GM23338 (cell line): ENCODE measurements at regions not wholly inside any gene's neighbourhood (a gene's known extent, or its start where the extent isn't known, plus 50 kb on each side); places are given as distances from the start of the nearest gene placed in this dataset.

Experiments
- ATAC-seq: fragments of 200-7000 bp; cut with Tn5 transposase; 3 replicates; pipeline ENCODE4 v1.9.1; 2020
- DNase-seq: peaks from one replicate; pipeline ENCODE4 v3.0.0-alpha.2; 2015; ENCODE audit warnings: low spot score
- H2AFZ ChIP-seq: fragments of 200-600 bp; sonication (generic); 2 replicates; pipeline ENCODE4 v1.8.0; 2016; ENCODE audit warnings: antibody characterized with exemption, mild to moderate bottlenecking, moderate library complexity
- H3F3A ChIP-seq: fragments of 200-600 bp; sonication (generic); replicated peaks from 2 replicates; pipeline ENCODE4 v1.8.0; 2017; ENCODE audit warnings: antibody characterized with exemption, mixed run types, low read depth
- H3K27ac ChIP-seq: fragments of 200-600 bp; sonication (generic); 2 replicates; pipeline ENCODE4 v1.6.1; 2016; ENCODE audit warnings: low read depth
- H3K27me3 ChIP-seq: fragments of 200-600 bp; sonication (generic); 2 replicates; pipeline ENCODE4 v1.8.0; 2016; ENCODE audit warnings: mild to moderate bottlenecking, mixed run types, moderate library complexity; ENCODE audit not compliant: insufficient read depth
- H3K36me3 ChIP-seq: fragments of 200-600 bp; sonication (generic); 2 replicates; pipeline ENCODE4 v1.8.0; 2016; ENCODE audit warnings: mild to moderate bottlenecking; ENCODE audit not compliant: insufficient read depth
- H3K4me1 ChIP-seq: fragments of 200-600 bp; sonication (generic); 2 replicates; pipeline ENCODE4 v1.8.0; 2016; ENCODE audit warnings: mild to moderate bottlenecking, moderate library complexity; ENCODE audit not compliant: insufficient read depth
- H3K4me2 ChIP-seq: fragments of 200-600 bp; sonication (generic); 2 replicates; pipeline ENCODE4 v1.7.1; 2017; ENCODE audit warnings: mixed run types
- H3K4me3 ChIP-seq: fragments of 200-600 bp; sonication (generic); 2 replicates; pipeline ENCODE4 v1.6.1; 2016; ENCODE audit warnings: mixed run types
- H3K79me2 ChIP-seq: fragments of 200-600 bp; sonication (generic); replicated peaks from 2 replicates; pipeline ENCODE4 v1.8.0; 2017; ENCODE audit warnings: mild to moderate bottlenecking; ENCODE audit not compliant: insufficient read depth
- H3K9me2 ChIP-seq: fragments of 200-600 bp; sonication (generic); 2 replicates; pipeline ENCODE4 v1.8.0; 2017; ENCODE audit not compliant: insufficient read depth
- H4K20me1 ChIP-seq: fragments of 200-600 bp; sonication (generic); replicated peaks from 2 replicates; pipeline ENCODE4 v1.8.0; 2017; ENCODE audit warnings: mild to moderate bottlenecking; ENCODE audit not compliant: insufficient read depth
- H3K27ac Mint-ChIP-seq: 2 replicates; pipeline ENCODE4 v1.8.0; 2020; ENCODE audit warnings: inconsistent platforms, mild to moderate bottlenecking, moderate library complexity, mixed read lengths
- H3K27me3 Mint-ChIP-seq: 3 replicates; pipeline ENCODE4 v1.8.0; 2022; ENCODE audit warnings: low read depth, mild to moderate bottlenecking, moderate library complexity, mixed read lengths, inconsistent platforms; ENCODE audit not compliant: insufficient read depth, poor library complexity
- H3K36me3 Mint-ChIP-seq: 3 replicates; pipeline ENCODE4 v1.8.0; 2021; ENCODE audit warnings: low read depth, mild to moderate bottlenecking, inconsistent platforms, moderate library complexity, mixed read lengths
- H3K4me1 Mint-ChIP-seq: 3 replicates; pipeline ENCODE4 v1.8.0; 2020; ENCODE audit warnings: mild to moderate bottlenecking, inconsistent platforms, mixed read lengths
- H3K4me3 Mint-ChIP-seq: 3 replicates; pipeline ENCODE4 v1.8.0; 2021; ENCODE audit warnings: moderate library complexity, mild to moderate bottlenecking, inconsistent platforms, mixed read lengths
- H3K9me3 Mint-ChIP-seq: 3 replicates; pipeline ENCODE4 v1.8.0; 2020; ENCODE audit warnings: moderate library complexity, mild to moderate bottlenecking, inconsistent platforms, mixed read lengths
- EZH2 ChIP-seq: fragments of 200-600 bp; sonication (generic); IDR thresholded peaks from one replicate; pipeline ENCODE4 v1.8.0; 2017; ENCODE audit warnings: antibody characterized with exemption, mild to moderate bottlenecking, low read depth; ENCODE audit not compliant: unreplicated experiment
- EZH2phosphoT487 ChIP-seq: fragments of 200-600 bp; sonication (generic); IDR thresholded peaks from one replicate; pipeline ENCODE4 v1.8.1; 2018; ENCODE audit warnings: antibody characterized with exemption; ENCODE audit not compliant: unreplicated experiment
- JUNB ChIP-seq: IDR thresholded peaks from one replicate; pipeline ENCODE4 v1.6.1; 2016; ENCODE audit warnings: antibody characterized with exemption; ENCODE audit not compliant: unreplicated experiment
- NANOG ChIP-seq: IDR thresholded peaks from 2 replicates; pipeline ENCODE4 v1.6.1; 2016; ENCODE audit warnings: antibody characterized with exemption, borderline replicate concordance
- STAT1 ChIP-seq: IDR thresholded peaks from one replicate; pipeline ENCODE4 v1.6.1; 2016; ENCODE audit warnings: antibody characterized with exemption; ENCODE audit not compliant: unreplicated experiment
- ZNF114 ChIP-seq: fragments of 250-450 bp; sonication (Bioruptor Pico); IDR thresholded peaks from 2 replicates; pipeline ENCODE4 v1.5.0; 2020; ENCODE audit warnings: mild to moderate bottlenecking, moderate library complexity
- ZNF331 ChIP-seq: fragments of 250-450 bp; sonication (Bioruptor Pico); IDR thresholded peaks from 2 replicates; pipeline ENCODE4 v1.5.0; 2020; ENCODE audit warnings: low read depth, mild to moderate bottlenecking, moderate library complexity
- TF ChIP-seq, protein P1 (sequence below): IDR thresholded peaks from 2 replicates; pipeline ENCODE4 v1.6.1; 2016; ENCODE audit warnings: antibody characterized with exemption
- TF ChIP-seq, protein P2 (sequence below): IDR thresholded peaks from one replicate; pipeline ENCODE4 v1.6.1; 2018; ENCODE audit warnings: antibody characterized with exemption; ENCODE audit not compliant: unreplicated experiment
- TF ChIP-seq, protein P3 (sequence below), 2 experiments: fragments of 200-600 bp in 1 of 2; sonication (generic) in 1 of 2; conservative IDR thresholded peaks; 2 replicates each; pipeline versions ENCODE4 v1.5.1 to v1.6.1; 2016 to 2017; ENCODE audit warnings: antibody characterized with exemption in 2 of 2, low read depth in 2 of 2, mild to moderate bottlenecking in 2 of 2, moderate library complexity in 1 of 2

DNA sequence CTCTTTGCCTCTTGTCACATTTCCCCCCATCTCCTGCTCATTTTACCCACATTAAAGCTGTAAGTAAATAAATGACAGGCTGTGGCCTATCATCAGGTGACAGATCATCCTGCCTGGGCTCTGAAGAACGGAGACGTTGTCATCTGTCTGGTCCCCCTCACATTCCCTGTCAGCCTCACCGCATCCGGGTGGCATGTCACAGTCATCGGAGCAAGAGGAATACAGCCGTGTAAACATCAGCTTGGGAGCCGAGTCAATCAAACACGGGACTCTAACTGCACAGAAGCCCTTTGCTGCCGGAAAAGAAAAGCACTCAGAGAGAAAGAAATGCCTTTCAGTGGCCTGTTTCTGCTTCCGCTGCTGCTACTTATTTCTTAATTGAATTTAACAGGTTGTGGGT lies 371.9 kb upstream of the ID4 start:
- peaks cover 3% of the 10 kb centered on the region; the same call in 1 of the 3 replicates for H3K4me1 Mint-ChIP-seq
- TF ChIP-seq EZH2phosphoT487 (no peak), STAT1 (no peak), ZNF331 (CRISPR knock-in tag) (no peak), JUNB (no peak), ZNF114 (CRISPR knock-in tag) (no peak)
- TF ChIP-seq, protein P1, sequence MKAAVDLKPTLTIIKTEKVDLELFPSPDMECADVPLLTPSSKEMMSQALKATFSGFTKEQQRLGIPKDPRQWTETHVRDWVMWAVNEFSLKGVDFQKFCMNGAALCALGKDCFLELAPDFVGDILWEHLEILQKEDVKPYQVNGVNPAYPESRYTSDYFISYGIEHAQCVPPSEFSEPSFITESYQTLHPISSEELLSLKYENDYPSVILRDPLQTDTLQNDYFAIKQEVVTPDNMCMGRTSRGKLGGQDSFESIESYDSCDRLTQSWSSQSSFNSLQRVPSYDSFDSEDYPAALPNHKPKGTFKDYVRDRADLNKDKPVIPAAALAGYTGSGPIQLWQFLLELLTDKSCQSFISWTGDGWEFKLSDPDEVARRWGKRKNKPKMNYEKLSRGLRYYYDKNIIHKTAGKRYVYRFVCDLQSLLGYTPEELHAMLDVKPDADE = no peak
- TF ChIP-seq, protein P2, sequence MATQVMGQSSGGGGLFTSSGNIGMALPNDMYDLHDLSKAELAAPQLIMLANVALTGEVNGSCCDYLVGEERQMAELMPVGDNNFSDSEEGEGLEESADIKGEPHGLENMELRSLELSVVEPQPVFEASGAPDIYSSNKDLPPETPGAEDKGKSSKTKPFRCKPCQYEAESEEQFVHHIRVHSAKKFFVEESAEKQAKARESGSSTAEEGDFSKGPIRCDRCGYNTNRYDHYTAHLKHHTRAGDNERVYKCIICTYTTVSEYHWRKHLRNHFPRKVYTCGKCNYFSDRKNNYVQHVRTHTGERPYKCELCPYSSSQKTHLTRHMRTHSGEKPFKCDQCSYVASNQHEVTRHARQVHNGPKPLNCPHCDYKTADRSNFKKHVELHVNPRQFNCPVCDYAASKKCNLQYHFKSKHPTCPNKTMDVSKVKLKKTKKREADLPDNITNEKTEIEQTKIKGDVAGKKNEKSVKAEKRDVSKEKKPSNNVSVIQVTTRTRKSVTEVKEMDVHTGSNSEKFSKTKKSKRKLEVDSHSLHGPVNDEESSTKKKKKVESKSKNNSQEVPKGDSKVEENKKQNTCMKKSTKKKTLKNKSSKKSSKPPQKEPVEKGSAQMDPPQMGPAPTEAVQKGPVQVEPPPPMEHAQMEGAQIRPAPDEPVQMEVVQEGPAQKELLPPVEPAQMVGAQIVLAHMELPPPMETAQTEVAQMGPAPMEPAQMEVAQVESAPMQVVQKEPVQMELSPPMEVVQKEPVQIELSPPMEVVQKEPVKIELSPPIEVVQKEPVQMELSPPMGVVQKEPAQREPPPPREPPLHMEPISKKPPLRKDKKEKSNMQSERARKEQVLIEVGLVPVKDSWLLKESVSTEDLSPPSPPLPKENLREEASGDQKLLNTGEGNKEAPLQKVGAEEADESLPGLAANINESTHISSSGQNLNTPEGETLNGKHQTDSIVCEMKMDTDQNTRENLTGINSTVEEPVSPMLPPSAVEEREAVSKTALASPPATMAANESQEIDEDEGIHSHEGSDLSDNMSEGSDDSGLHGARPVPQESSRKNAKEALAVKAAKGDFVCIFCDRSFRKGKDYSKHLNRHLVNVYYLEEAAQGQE = no peak
- H3K27me3 Mint-ChIP-seq = no peaks in the 10 kb centered on the region
- H3K27ac ChIP-seq = no peak overlapping the region
- DNase-seq (no peak), ATAC-seq (no peak)
- no peak overlapping the region for H3K27ac Mint-ChIP-seq
- no peak overlapping the region for H3K4me3 Mint-ChIP-seq
- no peaks in the 10 kb centered on the region for H4K20me1 ChIP-seq
- peaks cover 9% of the 10 kb centered on the region for H3K9me2 ChIP-seq
- peak overlapping the region; percentile 72; the same call in 1 of the 2 replicates for H2AFZ ChIP-seq
- H3K27me3 ChIP-seq = no peaks in the 10 kb centered on the region
- no peaks in the 10 kb centered on the region for H3K79me2 ChIP-seq
- no peak overlapping the region for H3K4me2 ChIP-seq
- H3F3A ChIP-seq = no peaks in the 10 kb centered on the region
- H3K36me3 Mint-ChIP-seq = no peaks in the 10 kb centered on the region
- H3K4me1 ChIP-seq = no peaks in the 10 kb centered on the region
- no peaks in the 10 kb centered on the region for H3K9me3 Mint-ChIP-seq
- no peaks in the 10 kb centered on the region; the same call in 1 of the 2 replicates for H3K36me3 ChIP-seq
- no peak overlapping the region for H3K4me3 ChIP-seq

DNA sequence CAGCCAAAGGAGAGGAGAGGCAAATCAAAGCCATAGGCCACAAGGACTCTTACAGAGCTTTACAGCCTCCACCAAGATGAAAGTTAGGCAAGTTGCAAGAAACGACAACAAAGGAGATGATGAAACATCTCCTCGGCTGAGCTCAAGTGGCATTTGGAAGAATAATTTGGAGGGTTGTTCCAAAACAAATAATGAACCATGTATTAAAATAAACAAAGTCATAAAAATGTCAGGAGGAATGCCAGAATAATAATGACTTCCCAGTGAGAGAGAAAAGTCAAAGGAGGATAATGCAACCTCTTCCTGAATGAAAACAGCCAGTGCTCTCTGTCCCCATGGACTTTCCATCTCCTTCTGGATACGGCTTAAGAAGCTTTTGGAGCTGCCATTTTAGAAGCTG lies 371.4 kb upstream of the ID4 start:
- Histone ChIP-seq H3K79me2 (no peaks in the 10 kb centered on the region), H2AFZ (peak overlapping the region; percentile 72; the same call in 1 of the 2 replicates), H3K27me3 (no peaks in the 10 kb centered on the region), H4K20me1 (no peaks in the 10 kb centered on the region), H3K4me1 (no peaks in the 10 kb centered on the region), H3K36me3 (no peaks in the 10 kb centered on the region; the same call in 1 of the 2 replicates), H3K4me2 (no peak overlapping the region), H3K4me3 (no peak overlapping the region), H3F3A (no peaks in the 10 kb centered on the region), H3K9me2 (peaks cover 9% of the 10 kb centered on the region), H3K27ac (no peak overlapping the region)
- Mint-ChIP-seq H3K27ac (no peak overlapping the region), H3K36me3 (no peaks in the 10 kb centered on the region), H3K4me3 (no peak overlapping the region), H3K9me3 (no peaks in the 10 kb centered on the region), H3K27me3 (no peaks in the 10 kb centered on the region), H3K4me1 (peaks cover 3% of the 10 kb centered on the region; the same call in 1 of the 3 replicates)
- no peak for DNase-seq
- ATAC-seq = no peak
- TF ChIP-seq, protein P1 = no peak
- TF ChIP-seq NANOG (no peak), EZH2 (no peak), STAT1 (no peak), ZNF331 (CRISPR knock-in tag) (no peak), EZH2phosphoT487 (no peak)
- TF ChIP-seq, protein P2 = no peak
- TF ChIP-seq, protein P3, sequence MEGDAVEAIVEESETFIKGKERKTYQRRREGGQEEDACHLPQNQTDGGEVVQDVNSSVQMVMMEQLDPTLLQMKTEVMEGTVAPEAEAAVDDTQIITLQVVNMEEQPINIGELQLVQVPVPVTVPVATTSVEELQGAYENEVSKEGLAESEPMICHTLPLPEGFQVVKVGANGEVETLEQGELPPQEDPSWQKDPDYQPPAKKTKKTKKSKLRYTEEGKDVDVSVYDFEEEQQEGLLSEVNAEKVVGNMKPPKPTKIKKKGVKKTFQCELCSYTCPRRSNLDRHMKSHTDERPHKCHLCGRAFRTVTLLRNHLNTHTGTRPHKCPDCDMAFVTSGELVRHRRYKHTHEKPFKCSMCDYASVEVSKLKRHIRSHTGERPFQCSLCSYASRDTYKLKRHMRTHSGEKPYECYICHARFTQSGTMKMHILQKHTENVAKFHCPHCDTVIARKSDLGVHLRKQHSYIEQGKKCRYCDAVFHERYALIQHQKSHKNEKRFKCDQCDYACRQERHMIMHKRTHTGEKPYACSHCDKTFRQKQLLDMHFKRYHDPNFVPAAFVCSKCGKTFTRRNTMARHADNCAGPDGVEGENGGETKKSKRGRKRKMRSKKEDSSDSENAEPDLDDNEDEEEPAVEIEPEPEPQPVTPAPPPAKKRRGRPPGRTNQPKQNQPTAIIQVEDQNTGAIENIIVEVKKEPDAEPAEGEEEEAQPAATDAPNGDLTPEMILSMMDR (conservative IDR thresholded peaks at IDR 0.05; ENCODE audit: low read depth in 2 of 2) = no peak
